ENCODE measurements at regions not wholly inside any gene's neighbourhood (a gene's known extent, or its start where the extent isn't known, plus 50 kb on each side); places are given as distances from the start of the nearest gene placed in this dataset.

DNA sequence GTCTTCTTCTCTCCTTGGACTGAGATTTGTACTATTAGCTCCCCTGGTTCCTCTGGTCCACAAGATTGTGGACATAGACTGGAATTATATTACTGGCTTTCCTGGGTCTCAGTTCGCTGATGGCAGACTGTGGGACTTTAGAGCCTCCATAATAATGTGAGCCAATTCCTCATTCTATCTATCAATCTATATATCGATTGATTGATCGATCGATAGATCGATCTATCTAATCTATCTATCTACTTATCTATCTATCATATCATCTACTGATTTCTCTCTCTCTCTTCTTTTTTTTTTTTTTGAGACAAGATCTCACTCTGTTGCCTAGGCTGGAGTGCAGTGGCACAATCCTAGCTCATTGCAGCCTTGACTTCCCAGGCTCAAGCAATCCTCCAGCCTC is 51.5 kb upstream of the DDR1 start:
- TF ChIP-seq, protein P1, sequence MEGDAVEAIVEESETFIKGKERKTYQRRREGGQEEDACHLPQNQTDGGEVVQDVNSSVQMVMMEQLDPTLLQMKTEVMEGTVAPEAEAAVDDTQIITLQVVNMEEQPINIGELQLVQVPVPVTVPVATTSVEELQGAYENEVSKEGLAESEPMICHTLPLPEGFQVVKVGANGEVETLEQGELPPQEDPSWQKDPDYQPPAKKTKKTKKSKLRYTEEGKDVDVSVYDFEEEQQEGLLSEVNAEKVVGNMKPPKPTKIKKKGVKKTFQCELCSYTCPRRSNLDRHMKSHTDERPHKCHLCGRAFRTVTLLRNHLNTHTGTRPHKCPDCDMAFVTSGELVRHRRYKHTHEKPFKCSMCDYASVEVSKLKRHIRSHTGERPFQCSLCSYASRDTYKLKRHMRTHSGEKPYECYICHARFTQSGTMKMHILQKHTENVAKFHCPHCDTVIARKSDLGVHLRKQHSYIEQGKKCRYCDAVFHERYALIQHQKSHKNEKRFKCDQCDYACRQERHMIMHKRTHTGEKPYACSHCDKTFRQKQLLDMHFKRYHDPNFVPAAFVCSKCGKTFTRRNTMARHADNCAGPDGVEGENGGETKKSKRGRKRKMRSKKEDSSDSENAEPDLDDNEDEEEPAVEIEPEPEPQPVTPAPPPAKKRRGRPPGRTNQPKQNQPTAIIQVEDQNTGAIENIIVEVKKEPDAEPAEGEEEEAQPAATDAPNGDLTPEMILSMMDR (IDR thresholded peaks at IDR 0.05) = no peak
- Histone ChIP-seq H3K27ac (no peak overlapping the region), H3K4me3 (no peak overlapping the region)
- DNase-seq (ENCODE audit: low spot score) = no peak

DNA sequence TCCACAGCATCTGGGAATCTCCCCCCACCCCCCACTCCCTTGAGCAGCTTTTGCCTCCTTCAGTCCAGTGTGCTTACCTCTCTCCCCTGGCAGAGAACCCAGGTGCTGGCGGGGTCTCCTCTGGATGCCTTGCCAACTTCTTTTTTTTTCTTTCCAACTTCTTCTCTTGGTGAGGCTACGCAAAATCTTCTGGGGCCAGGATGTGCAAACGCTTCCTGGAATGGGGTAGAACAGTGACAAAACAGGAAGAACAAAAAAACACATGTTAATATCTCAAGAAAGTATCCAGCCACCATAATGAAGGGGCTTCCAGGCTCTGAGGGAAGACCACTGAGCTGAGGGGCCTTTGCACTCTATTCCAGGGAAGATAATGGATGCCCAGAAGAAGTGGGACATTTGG is 53.9 kb upstream of the DDR1 start:
- TF ChIP-seq, protein P1 (IDR thresholded peaks at IDR 0.05) = no peak
- Histone ChIP-seq H3K4me3 (no peak overlapping the region), H3K27ac (peak overlapping the region in 1 of 2 donors; percentile 12)
- DNase-seq (ENCODE audit: low spot score) = no peak

DNA sequence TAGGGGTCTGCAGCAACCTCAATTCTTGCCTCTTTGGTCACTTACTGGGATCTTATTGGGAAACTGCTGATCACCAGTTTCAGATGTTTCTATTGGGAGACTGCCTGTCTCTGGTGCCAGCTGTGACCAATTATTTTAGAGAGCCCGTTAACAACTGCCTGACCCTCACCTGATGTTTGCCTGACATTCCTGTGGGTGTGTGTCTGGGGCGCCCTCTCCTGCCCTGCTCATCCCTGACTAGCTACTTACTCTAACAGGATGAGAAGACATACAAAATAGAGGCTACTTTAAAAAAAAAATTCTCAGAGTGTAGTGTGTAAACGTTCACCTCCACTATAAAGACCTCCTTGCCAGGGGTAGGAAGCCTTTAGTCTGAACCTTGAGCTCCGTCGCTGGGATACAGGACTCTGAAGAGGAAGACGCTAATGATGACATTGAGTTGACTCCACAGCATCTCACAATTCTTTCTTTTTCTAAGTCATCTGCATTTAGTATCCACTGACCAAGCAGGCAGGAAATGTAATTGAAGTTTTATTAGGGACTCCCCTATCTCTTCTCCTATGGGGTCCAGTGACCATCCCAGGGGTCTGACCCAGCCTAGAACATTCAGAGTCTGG is 54.6 kb upstream of the DDR1 start:
- Histone ChIP-seq H3K27ac (no peak overlapping the region), H3K4me3 (no peak overlapping the region)
- TF ChIP-seq, protein P1 (IDR thresholded peaks at IDR 0.05) = no peak
- no peak for DNase-seq (ENCODE audit: low spot score)

DNA sequence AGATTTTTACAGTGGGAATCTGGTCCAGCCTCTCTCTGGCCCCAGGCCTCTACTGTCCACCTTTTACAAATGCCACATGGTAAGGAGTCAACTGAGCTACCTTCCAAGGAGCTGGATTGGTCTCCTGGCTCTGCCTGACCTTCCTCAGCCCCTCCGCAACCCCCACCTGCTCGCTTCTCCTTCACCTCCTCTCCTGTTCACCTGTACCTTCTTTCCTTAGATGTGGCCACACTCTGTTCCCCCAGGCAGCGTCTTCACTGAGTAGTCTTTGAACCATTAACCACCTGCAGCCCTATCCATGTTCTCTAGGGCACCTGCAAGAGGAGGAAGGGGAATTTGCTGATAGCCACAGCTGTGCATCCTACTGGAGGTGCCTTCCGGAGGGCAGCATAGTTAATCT is 55.3 kb upstream of the DDR1 start:
- Histone ChIP-seq H3K4me3 (no peak overlapping the region), H3K27ac (peak overlapping the region; percentile 60 to 80)
- TF ChIP-seq, protein P1 (IDR thresholded peaks at IDR 0.05) = no peak
- DNase-seq (ENCODE audit: low spot score) = no peak

DNA sequence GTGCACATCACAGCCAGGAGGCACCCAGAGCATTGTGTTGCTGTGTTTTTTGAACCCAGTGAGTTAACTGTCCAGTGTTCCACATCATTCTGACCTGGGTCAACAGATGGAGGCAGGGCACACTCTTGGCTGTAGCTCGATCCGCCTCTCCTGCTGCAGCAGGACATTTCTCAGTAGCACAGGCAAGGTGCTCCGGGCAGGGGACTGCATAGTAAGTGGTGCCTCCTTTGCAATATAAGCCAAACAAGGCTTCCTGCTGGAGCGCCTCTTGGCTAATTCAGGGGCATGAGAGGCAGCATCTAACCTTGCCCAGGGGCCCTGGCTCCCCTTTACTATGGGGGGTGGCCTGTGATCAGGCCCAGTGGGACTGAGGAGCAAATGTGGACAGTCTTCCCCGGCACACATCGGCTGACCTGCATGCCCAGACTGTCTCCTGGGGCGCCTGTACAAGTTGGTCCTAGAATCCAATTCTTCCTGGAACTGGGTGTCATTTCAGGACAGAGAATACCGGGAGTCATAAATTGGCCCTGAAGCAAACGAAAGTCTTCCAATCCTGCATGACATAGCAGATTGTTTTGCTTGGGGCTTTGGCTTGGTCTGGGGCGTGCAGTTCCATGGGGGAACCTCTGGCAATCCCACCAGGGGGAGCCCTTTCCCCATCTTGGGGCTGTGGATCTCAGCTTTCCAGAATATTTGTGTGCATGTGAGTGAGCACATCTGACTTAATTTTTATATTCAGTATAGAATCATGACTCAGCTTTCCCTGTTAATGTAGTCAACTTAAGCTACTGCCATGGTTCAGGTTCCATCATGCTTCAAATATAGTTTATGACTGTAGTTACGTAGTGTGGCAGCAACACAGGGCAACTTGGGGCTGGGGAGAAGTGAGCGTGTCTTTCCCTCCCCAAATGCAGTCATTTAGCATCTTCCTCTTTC is 56.0 kb upstream of the DDR1 start:
- peak; percentile 94 for DNase-seq (ENCODE audit: low spot score)
- H3K27ac ChIP-seq = peak overlapping the region; percentile 60 to 80
- peak overlapping the region; percentile 34 for H3K4me3 ChIP-seq
- TF ChIP-seq, protein P1 (IDR thresholded peaks at IDR 0.05) = peak; percentile 93

DNA sequence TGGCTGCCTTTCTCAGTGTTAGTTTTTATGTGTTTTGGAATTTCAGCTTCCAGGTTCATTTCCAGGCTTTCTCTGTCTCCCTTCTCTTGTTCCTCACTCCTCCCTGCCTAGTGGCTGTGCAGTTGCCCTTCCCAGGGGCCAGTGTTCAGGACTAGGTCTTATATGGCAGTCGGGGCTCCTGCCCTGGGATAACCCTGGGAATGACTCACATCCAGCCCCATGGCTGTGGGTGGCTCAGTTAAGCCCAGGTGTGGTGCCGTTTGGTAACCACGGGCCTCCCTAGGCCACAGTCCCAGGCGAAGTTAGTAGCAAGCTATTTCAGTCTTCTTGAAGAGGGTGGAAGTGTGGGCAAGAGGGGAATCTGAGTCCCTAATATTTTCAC is 57.4 kb upstream of the DDR1 start:
- TF ChIP-seq, protein P1 (IDR thresholded peaks at IDR 0.05) = no peak
- H3K4me3 ChIP-seq = no peak overlapping the region
- DNase-seq (ENCODE audit: low spot score) = no peak
- H3K27ac ChIP-seq = no peak overlapping the region

Measured in coronary artery (tissue), 2 donors.